K562 (cell line): ENCODE measurements at regions not wholly inside any gene's neighbourhood (a gene's known extent, or its start where the extent isn't known, plus 50 kb on each side); places are given as distances from the start of the nearest gene placed in this dataset.
A peak's percentile ranks its signal among the peaks of the same experiment; 100 is the strongest.

Experiments used
- ATAC-seq: fragments of 200-7000 bp; cut with Tn5 transposase; 3 replicates; pipeline ENCODE4 v1.9.1; 2020; ENCODE audit warnings: moderate library complexity
- BruUV-seq: library from RNA; stranded (reverse); fragments of 400-500 nt; replicated peaks from 2 replicates; lab custom pipeline; 2021; lab: Mats Ljungman, UMichigan
- CTCF ChIA-PET: fragments of 300-600 bp; formaldehyde crosslinking; extraction: SDS; loops from one replicate; lab custom pipeline; 2021; ENCODE audit warnings: low intra/inter-chr PET ratio; lab: Yijun Ruan, JAX
- POLR2A ChIA-PET: fragments of 300-600, 350-650 bp; sonication (Branson Sonifier 250); formaldehyde crosslinking; extraction: SDS; loops from one replicate; lab custom pipeline; 2021; ENCODE audit warnings: antibody characterized with exemption, inconsistent platforms; lab: Yijun Ruan, JAX
- DNase-seq, 4 experiments: peaks; one replicate each; pipeline versions ENCODE4 v3.0.0 to v3.0.0-alpha.2; 2011 to 2018; ENCODE audit warnings: low spot score in 3 of 4, mixed read lengths in 3 of 4; ENCODE audit errors: extremely low read depth in 1 of 4
- FAIRE-seq: peaks from 2 replicates; lab custom pipeline; 2011; peaks lifted over from hg19 to GRCh38; lab: Jason Lieb, UNC
- H2AFZ ChIP-seq: 2 replicates; pipeline ENCODE4 v1.6.0; 2011; ENCODE audit warnings: low read depth, low read length, control low read depth, inconsistent platforms
- H3K27ac ChIP-seq: fragments of 200-600 bp; 3 replicates; pipeline ENCODE4 v1.8.0; 2011; ENCODE audit warnings: low read depth, mild to moderate bottlenecking, control low read depth, inconsistent platforms, low read length, moderate library complexity, mixed read lengths; ENCODE audit errors: extremely low read depth
- H3K27me3 ChIP-seq, 2 experiments: fragments of 300-600 bp in 1 of 2; 2 replicates in 1 of 2; 3 replicates in 1 of 2; pipeline versions ENCODE4 v1.6.0 to v1.8.0; 2011; ENCODE audit warnings: inconsistent platforms in 2 of 2, low read length in 2 of 2, mild to moderate bottlenecking in 1 of 2, mixed read lengths in 1 of 2, moderate library complexity in 1 of 2; ENCODE audit not compliant: control insufficient read depth in 2 of 2, insufficient read depth in 2 of 2
- H3K36me3 ChIP-seq: fragments of 300-600 bp; 3 replicates; pipeline ENCODE4 v1.8.0; 2011; ENCODE audit warnings: mild to moderate bottlenecking, low read length, inconsistent platforms; ENCODE audit not compliant: control insufficient read depth, insufficient read depth
- H3K4me1 ChIP-seq, 2 experiments: fragments of 200-600 bp in 1 of 2; replicated peaks in 1 of 2; 2 replicates in 1 of 2; 3 replicates in 1 of 2; pipeline versions ENCODE4 v1.5.1 to v1.8.0; 2011; ENCODE audit warnings: inconsistent platforms in 2 of 2, low read length in 2 of 2, mild to moderate bottlenecking in 1 of 2, mixed read lengths in 1 of 2, moderate library complexity in 1 of 2; ENCODE audit not compliant: control insufficient read depth in 2 of 2, insufficient read depth in 2 of 2
- H3K4me2 ChIP-seq: 2 replicates; pipeline ENCODE4 v1.6.1; 2011; ENCODE audit warnings: low read length, control low read depth, inconsistent platforms, mixed read lengths; ENCODE audit not compliant: insufficient read depth
- H3K4me3 ChIP-seq: fragments of 200-600 bp; sonication (generic), shearing (Covaris generic); 2 replicates; pipeline ENCODE4 v1.5.1; 2016; ENCODE audit warnings: control low read depth, inconsistent platforms
- H3K79me2 ChIP-seq: fragments of 200-600 bp; 3 replicates; pipeline ENCODE4 v1.8.0; 2011; ENCODE audit warnings: low read length, inconsistent platforms; ENCODE audit not compliant: control insufficient read depth, insufficient read depth
- H3K9ac ChIP-seq, 2 experiments: 2 replicates each; pipeline versions ENCODE4 v1.6.0 to v1.6.1; 2011; ENCODE audit warnings: low read depth in 2 of 2, low read length in 2 of 2, control low read depth in 1 of 2, inconsistent platforms in 1 of 2, mild to moderate bottlenecking in 1 of 2, mixed read lengths in 1 of 2; ENCODE audit not compliant: insufficient read depth in 1 of 2
- H3K9me1 ChIP-seq: one replicate; pipeline ENCODE4 v1.6.0; 2011; ENCODE audit warnings: inconsistent platforms, mild to moderate bottlenecking, low read length, moderate library complexity; ENCODE audit not compliant: control insufficient read depth, insufficient read depth
- H3K9me3 ChIP-seq: replicated peaks from 2 replicates; pipeline ENCODE4 v1.5.1; 2011; ENCODE audit warnings: low read depth, low read length, inconsistent platforms; ENCODE audit not compliant: control insufficient read depth, insufficient read depth
- H4K20me1 ChIP-seq: replicated peaks from 2 replicates; pipeline ENCODE4 v1.6.1; 2011; ENCODE audit warnings: low read length, inconsistent platforms, mixed read lengths; ENCODE audit not compliant: control insufficient read depth, insufficient read depth
- COPS2 ChIP-seq: fragments of 450-650 bp; conservative IDR thresholded peaks from 2 replicates; pipeline ENCODE4 v1.6.1; 2016; ENCODE audit warnings: mild to moderate bottlenecking, moderate library complexity
- DDX20 ChIP-seq: fragments of 450-650 bp; IDR thresholded peaks from 2 replicates; pipeline ENCODE4 v1.6.1; 2016; ENCODE audit warnings: missing genetic modification characterization, low read depth, mild to moderate bottlenecking, missing compliant biosample characterization, moderate library complexity
- MECOM ChIP-seq: fragments of 250-450 bp; sonication (Bioruptor Pico); IDR thresholded peaks from 2 replicates; pipeline ENCODE4 v1.8.0; 2022; ENCODE audit warnings: inconsistent platforms
- NFIC ChIP-seq: fragments of 450-650 bp; IDR thresholded peaks from 2 replicates; pipeline ENCODE4 v1.6.1; 2017; ENCODE audit warnings: mild to moderate bottlenecking, inconsistent platforms
- RFX5 ChIP-seq: IDR thresholded peaks from 2 replicates; pipeline ENCODE4 v1.6.1; 2011; ENCODE audit warnings: low read depth, mild to moderate bottlenecking, improper control_type of control experiment, low read length
- SMAD4 ChIP-seq: fragments of 250-450 bp; sonication (Bioruptor Pico); conservative IDR thresholded peaks from 2 replicates; pipeline ENCODE4 v1.8.0; 2021; ENCODE audit warnings: inconsistent platforms, mild to moderate bottlenecking, moderate library complexity
- ZNF695 ChIP-seq: fragments of 450-650 bp; formaldehyde crosslinking; IDR thresholded peaks from 2 replicates; pipeline ENCODE4 v1.4.0; 2020; ENCODE audit warnings: mild to moderate bottlenecking, moderate library complexity
- WGBS: fragments of 100-300 bp; shearing (Covaris generic); methylation state at CpG from one replicate; pipeline ENCODE4 v1.1.6; 2016; ENCODE audit warnings: low coverage, mixed read lengths; ENCODE audit not compliant: insufficient coverage; ENCODE audit errors: missing lambda C conversion rate; 5-methylcytosine and 5-hydroxymethylcytosine counted together
- in situ Hi-C: fragments of 300-500 bp; cut with MboI; formaldehyde crosslinking; loops from 4 replicates; pipeline ENCODE4 v1.15.0; 2018; ENCODE audit warnings: inconsistent platforms, mixed read lengths
- intact Hi-C: fragments of 100-400 bp; cut with micrococcal nuclease; formaldehyde crosslinking; loops from 2 replicates; pipeline ENCODE4 v1.14.2; 2022
- TF ChIP-seq, protein P1 (sequence below): fragments of 250-450 bp; sonication (Bioruptor Pico); IDR thresholded peaks from 2 replicates; pipeline ENCODE4 v1.4.0; 2020; ENCODE audit warnings: mild to moderate bottlenecking

DNA sequence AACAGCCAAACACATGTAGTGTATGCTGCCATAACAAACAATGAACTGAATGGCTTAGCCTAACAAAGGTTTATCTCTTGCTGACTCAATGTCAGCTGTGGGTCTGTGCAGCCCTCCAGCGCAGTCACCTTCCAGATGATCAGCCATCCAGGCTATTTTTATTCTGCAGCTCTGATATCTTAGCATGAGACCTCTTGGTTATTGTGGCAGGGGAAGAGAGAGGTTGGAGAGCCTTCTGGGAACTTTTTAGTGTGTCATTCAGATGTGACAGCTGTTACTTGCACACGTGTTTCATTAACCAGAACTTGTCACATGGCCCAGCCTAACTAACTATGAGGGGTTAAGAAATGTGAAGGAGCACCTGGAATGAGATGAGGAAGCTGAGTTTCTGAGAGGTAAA, 202.5 kb downstream of the DHX35 start:
- Histone ChIP-seq H3K79me2 (no peaks in the 10 kb centered on the region), H3K4me2 (no peak overlapping the region), H3K4me1 (no peaks in the 10 kb centered on the region), H2AFZ (no peak overlapping the region), H3K27ac (no peak overlapping the region), H3K27me3 (no peaks in the 10 kb centered on the region), H3K4me3 (no peak overlapping the region), H3K9me1 (no peaks in the 10 kb centered on the region), H4K20me1 (no peaks in the 10 kb centered on the region), H3K9ac (no peak overlapping the region), H3K36me3 (no peaks in the 10 kb centered on the region), H3K9me3 (no peaks in the 10 kb centered on the region)
- intact Hi-C loops, result no loop called here
- POLR2A ChIA-PET, result interaction anchor here (0.6 to 1.9 kb wide), 3 partner anchors 10 to 534 kb away, joined by 3 to 4 read pairs (median 3); no protein-coding TSS in a partner anchor
- in situ Hi-C loops, result no loop called here
- TF ChIP-seq DDX20 (tag) (no peak), COPS2 (no peak), MECOM (CRISPR knock-in tag) (no peak)
- WGBS, result 0% methylated on average over 2 of the region's 2 CpGs
- CTCF ChIA-PET, result no interaction called here
- FAIRE-seq (no peak), DNase-seq (no peak), ATAC-seq (no peak)
- no TSS peak for BruUV-seq

DNA sequence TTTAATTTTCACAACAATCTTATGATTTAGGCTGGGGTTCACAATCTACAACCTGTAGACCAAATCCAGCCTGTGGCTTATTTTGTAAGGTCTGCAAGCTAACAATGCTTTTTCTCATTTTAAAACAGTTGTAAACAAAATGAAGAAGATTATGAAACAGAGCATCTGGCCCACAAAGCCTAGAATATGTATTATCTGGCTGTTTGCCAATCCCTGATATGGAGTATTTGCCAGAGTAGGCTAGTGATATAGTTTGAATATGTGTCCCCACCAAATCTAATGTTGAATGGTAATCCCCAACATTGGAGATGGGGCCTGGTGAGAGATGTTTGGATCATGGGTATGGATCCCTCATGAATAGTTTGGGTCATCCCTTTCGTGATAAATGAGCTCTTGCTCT, 201.8 kb downstream of the DHX35 start:
- intact Hi-C loops (no loop called here), in situ Hi-C loops (no loop called here)
- ATAC-seq, result no peak
- H3K27ac ChIP-seq, result no peak overlapping the region
- H4K20me1 ChIP-seq, result no peaks in the 10 kb centered on the region
- CTCF ChIA-PET, result no interaction called here
- no peak overlapping the region for H3K4me3 ChIP-seq
- H2AFZ ChIP-seq, result no peak overlapping the region
- no peaks in the 10 kb centered on the region for H3K9me1 ChIP-seq
- no peak overlapping the region for H3K9ac ChIP-seq
- no peak for DNase-seq
- no TSS peak for BruUV-seq
- 0% methylated on average over 1 of the region's 1 CpG for WGBS
- H3K4me2 ChIP-seq, result no peak overlapping the region
- H3K36me3 ChIP-seq, result no peaks in the 10 kb centered on the region
- H3K9me3 ChIP-seq, result no peaks in the 10 kb centered on the region
- no peaks in the 10 kb centered on the region for H3K27me3 ChIP-seq
- FAIRE-seq, result no peak
- TF ChIP-seq RFX5 (no peak), SMAD4 (CRISPR knock-in tag) (no peak), ZNF695 (CRISPR knock-in tag) (no peak), NFIC (peak; percentile 51)
- TF ChIP-seq, protein P1, sequence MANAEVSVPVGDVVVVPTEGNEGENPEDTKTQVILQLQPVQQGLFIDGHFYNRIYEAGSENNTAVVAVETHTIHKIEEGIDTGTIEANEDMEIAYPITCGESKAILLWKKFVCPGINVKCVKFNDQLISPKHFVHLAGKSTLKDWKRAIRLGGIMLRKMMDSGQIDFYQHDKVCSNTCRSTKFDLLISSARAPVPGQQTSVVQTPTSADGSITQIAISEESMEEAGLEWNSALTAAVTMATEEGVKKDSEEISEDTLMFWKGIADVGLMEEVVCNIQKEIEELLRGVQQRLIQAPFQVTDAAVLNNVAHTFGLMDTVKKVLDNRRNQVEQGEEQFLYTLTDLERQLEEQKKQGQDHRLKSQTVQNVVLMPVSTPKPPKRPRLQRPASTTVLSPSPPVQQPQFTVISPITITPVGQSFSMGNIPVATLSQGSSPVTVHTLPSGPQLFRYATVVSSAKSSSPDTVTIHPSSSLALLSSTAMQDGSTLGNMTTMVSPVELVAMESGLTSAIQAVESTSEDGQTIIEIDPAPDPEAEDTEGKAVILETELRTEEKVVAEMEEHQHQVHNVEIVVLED (CRISPR knock-in tag), result no peak
- H3K79me2 ChIP-seq, result no peaks in the 10 kb centered on the region
- no peaks in the 10 kb centered on the region for H3K4me1 ChIP-seq
- POLR2A ChIA-PET, result interaction anchor here (0.9 to 1.9 kb wide), 2 partner anchors 10 to 12 kb away, joined by 3 to 4 read pairs; no protein-coding TSS in a partner anchor
